ENCODE measurements at regions not wholly inside any gene's neighbourhood (a gene's known extent, or its start where the extent isn't known, plus 50 kb on each side); places are given as distances from the start of the nearest gene placed in this dataset.

- Histone ChIP-seq H3K27me3 (ENCODE audit: insufficient read depth) (no peaks in the 10 kb centered on the region), H3K79me2 (replicated peaks; ENCODE audit: insufficient read depth) (no peaks in the 10 kb centered on the region), H4K20me1 (replicated peaks; ENCODE audit: insufficient read depth) (no peaks in the 10 kb centered on the region), H3K27ac (ENCODE audit: low read depth) (no peak overlapping the region), H3K9me2 (ENCODE audit: insufficient read depth) (no peaks in the 10 kb centered on the region), H3K36me3 (ENCODE audit: insufficient read depth) (no peaks in the 10 kb centered on the region), H2AFZ (no peak overlapping the region), H3K4me3 (no peak overlapping the region), H3K4me2 (no peak overlapping the region), H3K4me1 (ENCODE audit: insufficient read depth) (peaks cover 9% of the 10 kb centered on the region; the same call in 1 of the 2 replicates), H3F3A (replicated peaks; ENCODE audit: low read depth) (no peaks in the 10 kb centered on the region)
- H3K27me3 Mint-ChIP-seq (ENCODE audit: insufficient read depth, low read depth, poor library complexity) = peaks cover 3% of the 10 kb centered on the region
- ATAC-seq = no peak
- no peaks in the 10 kb centered on the region for H3K36me3 Mint-ChIP-seq (ENCODE audit: low read depth)
- no peak for TF ChIP-seq ZNF462 (CRISPR knock-in tag; IDR thresholded peaks at IDR 0.05)
- no peak overlapping the region for H3K4me3 Mint-ChIP-seq
- DNase-seq (ENCODE audit: low spot score) = no peak
- H3K4me1 Mint-ChIP-seq = no peaks in the 10 kb centered on the region; the same call in 2 of the 3 replicates
- peaks cover 3% of the 10 kb centered on the region; the same call in 1 of the 3 replicates for H3K9me3 Mint-ChIP-seq
- H3K27ac Mint-ChIP-seq = no peak overlapping the region
Observed at GRCh38 chr4:96164814-96165351, 325.0 kb downstream of the PDHA2 start.

GRCh38 chr4:96166806-96167205, 326.9 kb downstream of the PDHA2 start:
- H3F3A ChIP-seq (replicated peaks; ENCODE audit: low read depth) = no peaks in the 10 kb centered on the region
- peaks cover 3% of the 10 kb centered on the region; the same call in 1 of the 3 replicates for H3K9me3 Mint-ChIP-seq
- H3K4me2 ChIP-seq = no peak overlapping the region
- no peaks in the 10 kb centered on the region for H3K9me2 ChIP-seq (ENCODE audit: insufficient read depth)
- H3K27ac Mint-ChIP-seq = no peak overlapping the region
- H3K4me1 ChIP-seq (ENCODE audit: insufficient read depth) = peaks cover 9% of the 10 kb centered on the region; the same call in 1 of the 2 replicates
- DNase-seq (ENCODE audit: low spot score) (no peak), ATAC-seq (no peak)
- H2AFZ ChIP-seq = no peak overlapping the region
- H4K20me1 ChIP-seq (replicated peaks; ENCODE audit: insufficient read depth) = no peaks in the 10 kb centered on the region
- no peaks in the 10 kb centered on the region for H3K27me3 ChIP-seq (ENCODE audit: insufficient read depth)
- H3K27me3 Mint-ChIP-seq (ENCODE audit: insufficient read depth, low read depth, poor library complexity) = no peaks in the 10 kb centered on the region
- no peaks in the 10 kb centered on the region for H3K36me3 ChIP-seq (ENCODE audit: insufficient read depth)
- no peak overlapping the region for H3K4me3 ChIP-seq
- no peaks in the 10 kb centered on the region for H3K79me2 ChIP-seq (replicated peaks; ENCODE audit: insufficient read depth)
- no peak overlapping the region for H3K4me3 Mint-ChIP-seq
- 0 out of 3 replicates have a peak, but pooled peaks cover 2% of the 10 kb centered on the region for H3K36me3 Mint-ChIP-seq (ENCODE audit: low read depth)
- H3K4me1 Mint-ChIP-seq = no peaks in the 10 kb centered on the region; the same call in 2 of the 3 replicates
- H3K27ac ChIP-seq (ENCODE audit: low read depth) = no peak overlapping the region
- TF ChIP-seq ZNF114 (CRISPR knock-in tag; IDR thresholded peaks at IDR 0.05) (no peak), REST (IDR thresholded peaks at IDR 0.05; ENCODE audit: unreplicated experiment) (no peak), STAT1 (IDR thresholded peaks at IDR 0.05; ENCODE audit: unreplicated experiment) (no peak), JUNB (IDR thresholded peaks at IDR 0.05; ENCODE audit: unreplicated experiment) (no peak), ZNF331 (CRISPR knock-in tag; IDR thresholded peaks at IDR 0.05; ENCODE audit: low read depth) (no peak), EZH2phosphoT487 (IDR thresholded peaks at IDR 0.05; ENCODE audit: unreplicated experiment) (no peak), CREB1 (CRISPR knock-in tag; IDR thresholded peaks at IDR 0.05; ENCODE audit: low read depth) (no peak), EZH2 (IDR thresholded peaks at IDR 0.05; ENCODE audit: low read depth, unreplicated experiment) (no peak), NANOG (IDR thresholded peaks at IDR 0.05; ENCODE audit: borderline replicate concordance) (no peak)

Measured in GM23338 (cell line).